Prostate gland (tissue), 2 donors: ENCODE measurements at regions not wholly inside any gene's neighbourhood (a gene's known extent, or its start where the extent isn't known, plus 50 kb on each side); places are given as distances from the start of the nearest gene placed in this dataset.

ENCODE experiments used
- DNase-seq: peaks from one replicate; pipeline ENCODE4 v3.0.0-alpha.2; 2019; ENCODE audit warnings: low spot score
- H3K27ac ChIP-seq, 2 donors: fragments of 200-600 bp; sonication (generic); 2 replicates each; pipeline ENCODE4 v1.5.1; 2017 to 2019
- H3K27me3 ChIP-seq: fragments of 200-600 bp; sonication (generic); replicated peaks from 2 replicates; pipeline ENCODE4 v1.5.1; 2019; ENCODE audit not compliant: insufficient read depth
- H3K36me3 ChIP-seq, 2 donors: fragments of 200-600 bp; sonication (generic); 1 replicate in 1 of 2; 2 replicates in 1 of 2; pipeline versions ENCODE4 v1.5.1 to v1.8.1; 2017 to 2019
- H3K4me1 ChIP-seq: fragments of 200-600 bp; sonication (generic); replicated peaks from 2 replicates; pipeline ENCODE4 v1.5.1; 2019
- H3K4me3 ChIP-seq, 2 donors: fragments of 200-600 bp; sonication (generic); 2 replicates each; pipeline ENCODE4 v1.5.1; 2017 to 2019
- H3K9me3 ChIP-seq: fragments of 200-600 bp; sonication (generic); 2 replicates; pipeline ENCODE4 v1.5.1; 2017
- POLR2A ChIP-seq: fragments of 450-650 bp; IDR thresholded peaks from one replicate; pipeline ENCODE4 v1.6.1; 2016; ENCODE audit warnings: antibody characterized with exemption, mild to moderate bottlenecking
- POLR2AphosphoS5 ChIP-seq: sonication (generic); formaldehyde crosslinking; IDR thresholded peaks from one replicate; pipeline ENCODE4 v1.6.1; 2017; ENCODE audit warnings: antibody characterized with exemption
- WGBS: methylation state at CpG from one replicate; pipeline ENCODE4 v1.1.5; 2018; 5-methylcytosine and 5-hydroxymethylcytosine counted together
- intact Hi-C: fragments of 100-400 bp; cut with DNase I; formaldehyde crosslinking; loops from one replicate; pipeline ENCODE4 v1.14.2; 2022
- TF ChIP-seq, protein P1 (sequence below), 4 experiments: fragments of 200-600 bp in 2 of 4; fragments of 450-650 bp in 2 of 4; sonication (generic) in 2 of 4; IDR thresholded peaks; 1 replicate in 3 of 4; 2 replicates in 1 of 4; pipeline ENCODE4 v1.5.1; 2016 to 2019; ENCODE audit warnings: antibody characterized with exemption in 4 of 4, mild to moderate bottlenecking in 2 of 4, moderate library complexity in 2 of 4

DNA sequence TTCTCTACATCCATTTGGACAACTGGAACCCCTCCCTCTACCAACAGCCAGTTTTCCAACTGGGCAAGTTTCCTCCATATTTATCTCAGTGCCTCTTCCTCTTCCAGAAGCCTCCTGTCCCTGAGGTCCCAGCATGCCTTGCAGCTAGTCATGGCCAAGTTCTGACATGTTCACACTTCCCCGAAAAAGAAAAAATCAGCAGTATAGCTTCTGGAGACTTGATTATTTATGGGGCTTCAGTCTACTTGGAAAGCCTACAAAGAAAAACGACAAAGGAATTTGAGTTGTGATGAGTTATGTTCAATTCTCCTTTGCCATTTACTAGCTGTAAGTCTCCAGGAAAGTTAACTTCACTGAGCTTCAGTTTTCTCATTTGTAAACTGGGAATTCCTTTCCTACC lies 406.5 kb downstream of the MAFB start:
- intact Hi-C loops: no loop called here
- Histone ChIP-seq H3K9me3 (no peaks in the 10 kb centered on the region), H3K4me1 (peaks cover 7% of the 10 kb centered on the region), H3K27me3 (no peaks in the 10 kb centered on the region), H3K27ac (no peak overlapping the region), H3K4me3 (no peak overlapping the region), H3K36me3 (no peaks in the 10 kb centered on the region)
- no peak for DNase-seq
- peak; percentile 11 for TF ChIP-seq POLR2AphosphoS5
- TF ChIP-seq, protein P1, sequence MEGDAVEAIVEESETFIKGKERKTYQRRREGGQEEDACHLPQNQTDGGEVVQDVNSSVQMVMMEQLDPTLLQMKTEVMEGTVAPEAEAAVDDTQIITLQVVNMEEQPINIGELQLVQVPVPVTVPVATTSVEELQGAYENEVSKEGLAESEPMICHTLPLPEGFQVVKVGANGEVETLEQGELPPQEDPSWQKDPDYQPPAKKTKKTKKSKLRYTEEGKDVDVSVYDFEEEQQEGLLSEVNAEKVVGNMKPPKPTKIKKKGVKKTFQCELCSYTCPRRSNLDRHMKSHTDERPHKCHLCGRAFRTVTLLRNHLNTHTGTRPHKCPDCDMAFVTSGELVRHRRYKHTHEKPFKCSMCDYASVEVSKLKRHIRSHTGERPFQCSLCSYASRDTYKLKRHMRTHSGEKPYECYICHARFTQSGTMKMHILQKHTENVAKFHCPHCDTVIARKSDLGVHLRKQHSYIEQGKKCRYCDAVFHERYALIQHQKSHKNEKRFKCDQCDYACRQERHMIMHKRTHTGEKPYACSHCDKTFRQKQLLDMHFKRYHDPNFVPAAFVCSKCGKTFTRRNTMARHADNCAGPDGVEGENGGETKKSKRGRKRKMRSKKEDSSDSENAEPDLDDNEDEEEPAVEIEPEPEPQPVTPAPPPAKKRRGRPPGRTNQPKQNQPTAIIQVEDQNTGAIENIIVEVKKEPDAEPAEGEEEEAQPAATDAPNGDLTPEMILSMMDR (IDR thresholded peaks at IDR 0.05): no peak
- WGBS: 13% methylated on average over 2 of the region's 2 CpGs

DNA sequence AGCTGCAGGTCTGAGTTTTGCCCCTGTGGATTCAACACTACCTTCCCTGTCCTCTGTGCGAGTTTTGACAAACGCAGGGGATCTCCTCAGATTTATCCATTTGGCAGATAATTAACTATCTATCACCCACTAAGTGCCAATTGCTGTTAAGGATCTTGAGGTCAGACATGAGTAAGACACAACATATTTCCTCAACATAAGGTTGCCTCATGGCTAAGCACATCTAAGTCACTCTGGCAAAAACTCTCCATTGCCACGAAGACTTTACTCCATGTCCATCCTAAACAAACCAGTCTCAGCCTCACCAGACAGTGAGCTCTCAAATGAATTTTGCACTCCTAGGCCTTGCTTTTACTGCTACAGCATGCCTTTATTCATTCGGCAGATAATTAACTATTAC lies 408.4 kb downstream of the MAFB start:
- WGBS: 94% methylated on average over 4 of the region's 4 CpGs
- intact Hi-C loops: no loop called here

DNA sequence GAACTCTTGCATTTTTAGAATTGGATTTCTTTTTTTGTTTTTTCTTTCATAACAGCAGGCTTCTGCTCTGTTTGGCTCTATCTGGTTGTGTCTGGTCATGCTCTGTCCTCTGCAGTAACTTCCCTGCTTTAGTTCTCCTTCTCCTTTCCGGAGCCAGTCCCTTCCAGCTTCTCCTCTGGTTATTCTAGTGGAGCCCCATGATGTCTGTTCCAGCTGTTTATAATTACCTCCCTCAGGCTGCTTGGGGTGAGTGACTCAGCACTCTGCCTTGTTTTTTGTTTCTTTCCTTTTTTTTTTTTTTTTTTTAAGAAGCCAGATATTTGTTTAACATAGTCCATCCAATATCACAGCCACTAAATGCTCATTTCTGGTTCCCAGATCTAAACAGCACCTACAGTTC lies 409.6 kb downstream of the MAFB start:
- no peak for TF ChIP-seq POLR2A
- no peak for TF ChIP-seq POLR2AphosphoS5
- TF ChIP-seq, protein P1 (IDR thresholded peaks at IDR 0.05): no peak
- no peak for DNase-seq
- no peak overlapping the region for H3K4me3 ChIP-seq
- no peak overlapping the region for H3K27ac ChIP-seq
- H3K4me1 ChIP-seq: no peaks in the 10 kb centered on the region
- intact Hi-C loops: no loop called here
- H3K9me3 ChIP-seq: no peaks in the 10 kb centered on the region
- WGBS: 64% methylated on average over 1 of the region's 1 CpG
- no peaks in the 10 kb centered on the region for H3K36me3 ChIP-seq
- H3K27me3 ChIP-seq: no peaks in the 10 kb centered on the region

More for the DNA sequence above, 408.4 kb downstream of the MAFB start:
- Histone ChIP-seq H3K4me3 (no peak overlapping the region), H3K9me3 (no peaks in the 10 kb centered on the region), H3K36me3 (no peaks in the 10 kb centered on the region), H3K27ac (no peak overlapping the region), H3K4me1 (no peaks in the 10 kb centered on the region), H3K27me3 (no peaks in the 10 kb centered on the region)
- TF ChIP-seq POLR2A (no peak), POLR2AphosphoS5 (no peak)
- TF ChIP-seq, protein P1 (IDR thresholded peaks at IDR 0.05): no peak
- no peak for DNase-seq

DNA sequence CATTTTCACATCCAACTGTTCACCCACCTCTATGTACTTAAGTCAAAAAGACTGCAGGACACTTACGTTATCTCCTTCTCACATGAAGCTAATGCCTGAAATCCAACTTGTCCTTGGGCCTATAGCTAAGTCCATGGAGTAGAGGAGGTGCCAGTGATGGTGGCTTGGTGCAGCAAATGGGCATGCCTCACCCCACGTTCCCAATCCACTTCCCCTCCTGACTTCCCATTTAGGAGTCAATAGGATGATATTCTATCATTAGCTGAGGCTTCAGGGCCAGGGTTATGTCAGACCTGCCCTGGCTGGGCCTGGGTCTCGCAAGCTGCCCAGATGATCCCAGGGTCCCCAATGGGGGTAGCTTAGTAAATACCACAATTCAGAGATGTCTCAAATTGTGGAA lies 410.4 kb downstream of the MAFB start:
- no peaks in the 10 kb centered on the region for H3K27me3 ChIP-seq
- no peak overlapping the region for H3K4me3 ChIP-seq
- TF ChIP-seq, protein P1 (IDR thresholded peaks at IDR 0.05): no peak
- TF ChIP-seq POLR2A (no peak), POLR2AphosphoS5 (no peak)
- H3K4me1 ChIP-seq: no peaks in the 10 kb centered on the region
- DNase-seq: no peak
- H3K27ac ChIP-seq: no peak overlapping the region
- intact Hi-C loops: no loop called here
- no peaks in the 10 kb centered on the region for H3K9me3 ChIP-seq
- H3K36me3 ChIP-seq: no peaks in the 10 kb centered on the region
- 97% methylated on average over 3 of the region's 3 CpGs for WGBS

DNA sequence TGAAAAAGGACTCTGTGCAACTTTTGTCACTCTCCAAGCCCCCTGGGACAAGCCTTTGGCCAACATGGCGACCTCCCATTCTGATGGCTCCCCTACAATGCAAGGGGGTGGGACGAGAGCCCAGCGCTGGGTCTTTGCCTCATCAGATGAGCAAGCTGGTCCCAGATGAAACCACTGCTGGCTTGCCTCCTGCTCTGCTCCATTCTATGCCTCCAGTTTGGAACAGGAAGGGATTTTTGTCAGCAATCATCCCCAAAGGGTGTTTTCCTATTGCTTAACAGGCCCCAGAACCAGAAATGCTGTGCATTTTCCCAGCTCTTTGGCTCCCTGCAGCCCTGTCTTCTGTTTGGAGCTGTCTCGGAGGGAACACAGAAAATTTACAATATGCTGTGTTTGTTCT lies 412.7 kb downstream of the MAFB start:
- Histone ChIP-seq H3K4me3 (no peak overlapping the region), H3K36me3 (no peaks in the 10 kb centered on the region), H3K4me1 (no peaks in the 10 kb centered on the region), H3K27me3 (no peaks in the 10 kb centered on the region), H3K27ac (no peak overlapping the region), H3K9me3 (no peaks in the 10 kb centered on the region)
- 93% methylated on average over 4 of the region's 4 CpGs for WGBS
- TF ChIP-seq POLR2A (no peak), POLR2AphosphoS5 (no peak)
- TF ChIP-seq, protein P1 (IDR thresholded peaks at IDR 0.05): no peak
- DNase-seq: no peak
- intact Hi-C loops: no loop called here
